K562 (cell line): ENCODE measurements at regions not wholly inside any gene's neighbourhood (a gene's known extent, or its start where the extent isn't known, plus 50 kb on each side); places are given as distances from the start of the nearest gene placed in this dataset.

Experiments
- ATAC-seq: fragments of 200-7000 bp; cut with Tn5 transposase; 3 replicates; pipeline ENCODE4 v1.9.1; 2020; ENCODE audit warnings: moderate library complexity
- BruUV-seq: library from RNA; stranded (reverse); fragments of 400-500 nt; replicated peaks from 2 replicates; lab custom pipeline; 2021; lab: Mats Ljungman, UMichigan
- CTCF ChIA-PET: fragments of 300-600 bp; formaldehyde crosslinking; extraction: SDS; loops from one replicate; lab custom pipeline; 2021; ENCODE audit warnings: low intra/inter-chr PET ratio; lab: Yijun Ruan, JAX
- POLR2A ChIA-PET: fragments of 300-600, 350-650 bp; sonication (Branson Sonifier 250); formaldehyde crosslinking; extraction: SDS; loops from one replicate; lab custom pipeline; 2021; ENCODE audit warnings: antibody characterized with exemption, inconsistent platforms; lab: Yijun Ruan, JAX
- DNase-seq, 4 experiments: peaks; one replicate each; pipeline versions ENCODE4 v3.0.0 to v3.0.0-alpha.2; 2011 to 2018; ENCODE audit warnings: low spot score in 3 of 4, mixed read lengths in 3 of 4; ENCODE audit errors: extremely low read depth in 1 of 4
- FAIRE-seq: peaks from 2 replicates; lab custom pipeline; 2011; peaks lifted over from hg19 to GRCh38; lab: Jason Lieb, UNC
- H2AFZ ChIP-seq: 2 replicates; pipeline ENCODE4 v1.6.0; 2011; ENCODE audit warnings: low read depth, low read length, control low read depth, inconsistent platforms
- H3K27ac ChIP-seq: fragments of 200-600 bp; 3 replicates; pipeline ENCODE4 v1.8.0; 2011; ENCODE audit warnings: low read depth, mild to moderate bottlenecking, control low read depth, inconsistent platforms, low read length, moderate library complexity, mixed read lengths; ENCODE audit errors: extremely low read depth
- H3K27me3 ChIP-seq, 2 experiments: fragments of 300-600 bp in 1 of 2; 2 replicates in 1 of 2; 3 replicates in 1 of 2; pipeline versions ENCODE4 v1.6.0 to v1.8.0; 2011; ENCODE audit warnings: inconsistent platforms in 2 of 2, low read length in 2 of 2, mild to moderate bottlenecking in 1 of 2, mixed read lengths in 1 of 2, moderate library complexity in 1 of 2; ENCODE audit not compliant: control insufficient read depth in 2 of 2, insufficient read depth in 2 of 2
- H3K36me3 ChIP-seq: fragments of 300-600 bp; 3 replicates; pipeline ENCODE4 v1.8.0; 2011; ENCODE audit warnings: mild to moderate bottlenecking, low read length, inconsistent platforms; ENCODE audit not compliant: control insufficient read depth, insufficient read depth
- H3K4me1 ChIP-seq, 2 experiments: fragments of 200-600 bp in 1 of 2; replicated peaks in 1 of 2; 2 replicates in 1 of 2; 3 replicates in 1 of 2; pipeline versions ENCODE4 v1.5.1 to v1.8.0; 2011; ENCODE audit warnings: inconsistent platforms in 2 of 2, low read length in 2 of 2, mild to moderate bottlenecking in 1 of 2, mixed read lengths in 1 of 2, moderate library complexity in 1 of 2; ENCODE audit not compliant: control insufficient read depth in 2 of 2, insufficient read depth in 2 of 2
- H3K4me2 ChIP-seq: 2 replicates; pipeline ENCODE4 v1.6.1; 2011; ENCODE audit warnings: low read length, control low read depth, inconsistent platforms, mixed read lengths; ENCODE audit not compliant: insufficient read depth
- H3K4me3 ChIP-seq: fragments of 200-600 bp; sonication (generic), shearing (Covaris generic); 2 replicates; pipeline ENCODE4 v1.5.1; 2016; ENCODE audit warnings: control low read depth, inconsistent platforms
- H3K79me2 ChIP-seq: fragments of 200-600 bp; 3 replicates; pipeline ENCODE4 v1.8.0; 2011; ENCODE audit warnings: low read length, inconsistent platforms; ENCODE audit not compliant: control insufficient read depth, insufficient read depth
- H3K9ac ChIP-seq, 2 experiments: 2 replicates each; pipeline versions ENCODE4 v1.6.0 to v1.6.1; 2011; ENCODE audit warnings: low read depth in 2 of 2, low read length in 2 of 2, control low read depth in 1 of 2, inconsistent platforms in 1 of 2, mild to moderate bottlenecking in 1 of 2, mixed read lengths in 1 of 2; ENCODE audit not compliant: insufficient read depth in 1 of 2
- H3K9me1 ChIP-seq: one replicate; pipeline ENCODE4 v1.6.0; 2011; ENCODE audit warnings: inconsistent platforms, mild to moderate bottlenecking, low read length, moderate library complexity; ENCODE audit not compliant: control insufficient read depth, insufficient read depth
- H3K9me3 ChIP-seq: replicated peaks from 2 replicates; pipeline ENCODE4 v1.5.1; 2011; ENCODE audit warnings: low read depth, low read length, inconsistent platforms; ENCODE audit not compliant: control insufficient read depth, insufficient read depth
- H4K20me1 ChIP-seq: replicated peaks from 2 replicates; pipeline ENCODE4 v1.6.1; 2011; ENCODE audit warnings: low read length, inconsistent platforms, mixed read lengths; ENCODE audit not compliant: control insufficient read depth, insufficient read depth
- ARID2 ChIP-seq: fragments of 450-650 bp; IDR thresholded peaks from 2 replicates; pipeline ENCODE4 v1.6.1; 2017; ENCODE audit warnings: antibody characterized with exemption, mild to moderate bottlenecking
- BDP1 ChIP-seq: IDR thresholded peaks from 3 replicates; pipeline ENCODE4 v1.6.1; 2011; ENCODE audit not compliant: insufficient read length, insufficient read depth
- CBX2 ChIP-seq: fragments of 200-600 bp; sonication (generic); IDR thresholded peaks from one replicate; pipeline ENCODE4 v1.6.1; 2012; ENCODE audit warnings: mild to moderate bottlenecking, low read length, inconsistent platforms; ENCODE audit not compliant: insufficient read depth, poor library complexity, severe bottlenecking
- EP400 ChIP-seq: fragments of 450-650 bp; IDR thresholded peaks from 2 replicates; pipeline ENCODE4 v1.6.1; 2017; ENCODE audit warnings: antibody characterized with exemption, mild to moderate bottlenecking, moderate library complexity
- EZH2 ChIP-seq: IDR thresholded peaks from 2 replicates; pipeline ENCODE4 v1.6.1; 2012; ENCODE audit warnings: low read depth, mild to moderate bottlenecking, inconsistent platforms, low read length, borderline replicate concordance
- KDM1A ChIP-seq, 2 experiments: fragments of 450-650 bp; IDR thresholded peaks; 2 replicates each; pipeline ENCODE4 v1.6.1; 2016; ENCODE audit warnings: mild to moderate bottlenecking in 2 of 2
- NCOA1 ChIP-seq: fragments of 450-650 bp; IDR thresholded peaks from 2 replicates; pipeline ENCODE4 v1.6.1; 2016; ENCODE audit warnings: low read depth
- PHB ChIP-seq: fragments of 250-450 bp; sonication (Bioruptor Pico); IDR thresholded peaks from 2 replicates; pipeline ENCODE4 v1.5.0; 2021
- PYGO2 ChIP-seq: fragments of 450-650 bp; IDR thresholded peaks from 2 replicates; pipeline ENCODE4 v1.6.1; 2016; ENCODE audit warnings: mild to moderate bottlenecking, missing genetic modification characterization, moderate library complexity, missing compliant biosample characterization
- SIX5 ChIP-seq, 2 experiments: IDR thresholded peaks; 2 replicates each; pipeline ENCODE4 v1.6.1; 2011; ENCODE audit warnings: low read length in 2 of 2, borderline replicate concordance in 1 of 2, low read depth in 1 of 2, mild to moderate bottlenecking in 1 of 2, moderate library complexity in 1 of 2; ENCODE audit not compliant: insufficient read depth in 1 of 2
- SNIP1 ChIP-seq: fragments of 450-650 bp; IDR thresholded peaks from 2 replicates; pipeline ENCODE4 v1.7.1; 2017; ENCODE audit warnings: low read depth, mild to moderate bottlenecking
- TAF15 ChIP-seq: fragments of 200-400 bp; formaldehyde crosslinking; IDR thresholded peaks from 2 replicates; pipeline ENCODE4 v1.6.1; 2017; ENCODE audit warnings: mild to moderate bottlenecking, low read depth, low read length, moderate library complexity
- ZNF212 ChIP-seq: fragments of 450-650 bp; formaldehyde crosslinking; IDR thresholded peaks from 2 replicates; pipeline ENCODE4 v1.4.0; 2020; ENCODE audit warnings: mild to moderate bottlenecking
- ZNF584 ChIP-seq: fragments of 200-800 bp; sonication (Bioruptor generic); IDR thresholded peaks from 2 replicates; pipeline ENCODE4 v1.6.1; 2016; ENCODE audit warnings: low read depth, mild to moderate bottlenecking, missing genetic modification characterization, missing compliant biosample characterization
- WGBS: fragments of 100-300 bp; shearing (Covaris generic); methylation state at CpG from one replicate; pipeline ENCODE4 v1.1.6; 2016; ENCODE audit warnings: low coverage, mixed read lengths; ENCODE audit not compliant: insufficient coverage; ENCODE audit errors: missing lambda C conversion rate; 5-methylcytosine and 5-hydroxymethylcytosine counted together
- in situ Hi-C: fragments of 300-500 bp; cut with MboI; formaldehyde crosslinking; loops from 4 replicates; pipeline ENCODE4 v1.15.0; 2018; ENCODE audit warnings: inconsistent platforms, mixed read lengths
- intact Hi-C: fragments of 100-400 bp; cut with micrococcal nuclease; formaldehyde crosslinking; loops from 2 replicates; pipeline ENCODE4 v1.14.2; 2022
- TF ChIP-seq, protein P1 (sequence below): fragments of 450-650 bp; IDR thresholded peaks from 2 replicates; pipeline ENCODE4 v1.6.1; 2016; ENCODE audit warnings: low read depth, mild to moderate bottlenecking, moderate library complexity
- TF ChIP-seq, protein P2 (sequence below): IDR thresholded peaks from 2 replicates; pipeline ENCODE4 v1.6.1; 2014; ENCODE audit warnings: antibody characterized with exemption
- TF ChIP-seq, protein P3 (sequence below): sonication (generic); formaldehyde crosslinking; IDR thresholded peaks from 2 replicates; pipeline ENCODE4 v1.8.0; 2022; ENCODE audit warnings: missing genetic modification reagents, mild to moderate bottlenecking, borderline replicate concordance

GRCh38 chr1:219467524-219467923 lies 145.4 kb downstream of the ZC3H11B start:
- Histone ChIP-seq H3K27ac (no peak overlapping the region), H3K9me3 (no peaks in the 10 kb centered on the region), H3K9me1 (no peaks in the 10 kb centered on the region), H4K20me1 (no peaks in the 10 kb centered on the region), H3K4me3 (no peak overlapping the region), H3K4me1 (no peaks in the 10 kb centered on the region), H2AFZ (no peak overlapping the region), H3K4me2 (no peak overlapping the region), H3K79me2 (no peaks in the 10 kb centered on the region), H3K9ac (no peak overlapping the region), H3K27me3 (no peaks in the 10 kb centered on the region), H3K36me3 (no peaks in the 10 kb centered on the region)
- ChIA-PET CTCF (no interaction called here), POLR2A (no interaction called here)
- WGBS = 0% methylated on average over 2 of the region's 2 CpGs
- DNase-seq (no peak), FAIRE-seq (no peak), ATAC-seq (no peak)
- in situ Hi-C loops = no loop called here
- TF ChIP-seq EZH2 = no peak
- TF ChIP-seq ARID2 = no peak
- no peak for TF ChIP-seq TAF15
- no peak for TF ChIP-seq ZNF584 (CRISPR knock-in tag)
- TF ChIP-seq PHB (CRISPR knock-in tag) = no peak
- TF ChIP-seq, protein P1, sequence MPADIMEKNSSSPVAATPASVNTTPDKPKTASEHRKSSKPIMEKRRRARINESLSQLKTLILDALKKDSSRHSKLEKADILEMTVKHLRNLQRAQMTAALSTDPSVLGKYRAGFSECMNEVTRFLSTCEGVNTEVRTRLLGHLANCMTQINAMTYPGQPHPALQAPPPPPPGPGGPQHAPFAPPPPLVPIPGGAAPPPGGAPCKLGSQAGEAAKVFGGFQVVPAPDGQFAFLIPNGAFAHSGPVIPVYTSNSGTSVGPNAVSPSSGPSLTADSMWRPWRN = no peak
- TF ChIP-seq, protein P2, sequence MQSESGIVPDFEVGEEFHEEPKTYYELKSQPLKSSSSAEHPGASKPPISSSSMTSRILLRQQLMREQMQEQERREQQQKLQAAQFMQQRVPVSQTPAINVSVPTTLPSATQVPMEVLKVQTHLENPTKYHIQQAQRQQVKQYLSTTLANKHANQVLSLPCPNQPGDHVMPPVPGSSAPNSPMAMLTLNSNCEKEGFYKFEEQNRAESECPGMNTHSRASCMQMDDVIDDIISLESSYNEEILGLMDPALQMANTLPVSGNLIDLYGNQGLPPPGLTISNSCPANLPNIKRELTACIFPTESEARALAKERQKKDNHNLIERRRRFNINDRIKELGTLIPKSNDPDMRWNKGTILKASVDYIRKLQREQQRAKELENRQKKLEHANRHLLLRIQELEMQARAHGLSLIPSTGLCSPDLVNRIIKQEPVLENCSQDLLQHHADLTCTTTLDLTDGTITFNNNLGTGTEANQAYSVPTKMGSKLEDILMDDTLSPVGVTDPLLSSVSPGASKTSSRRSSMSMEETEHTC = no peak
- TF ChIP-seq EP400 = no peak
- no peak for TF ChIP-seq ZNF212
- no peak for TF ChIP-seq BDP1
- TF ChIP-seq NCOA1 = no peak
- no peak for TF ChIP-seq SNIP1
- no peak for TF ChIP-seq PYGO2 (tag)
- TF ChIP-seq CBX2 = no peak
- no peak for TF ChIP-seq SIX5 (IDR thresholded peaks at IDR 0.05; ENCODE audit: borderline replicate concordance in 1 of 2, insufficient read depth in 1 of 2, low read depth in 1 of 2, low read length in 2 of 2)
- TF ChIP-seq KDM1A (IDR thresholded peaks at IDR 0.05) = no peak
- TF ChIP-seq, protein P3, sequence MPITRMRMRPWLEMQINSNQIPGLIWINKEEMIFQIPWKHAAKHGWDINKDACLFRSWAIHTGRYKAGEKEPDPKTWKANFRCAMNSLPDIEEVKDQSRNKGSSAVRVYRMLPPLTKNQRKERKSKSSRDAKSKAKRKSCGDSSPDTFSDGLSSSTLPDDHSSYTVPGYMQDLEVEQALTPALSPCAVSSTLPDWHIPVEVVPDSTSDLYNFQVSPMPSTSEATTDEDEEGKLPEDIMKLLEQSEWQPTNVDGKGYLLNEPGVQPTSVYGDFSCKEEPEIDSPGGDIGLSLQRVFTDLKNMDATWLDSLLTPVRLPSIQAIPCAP (CRISPR knock-in tag) = no peak
- no TSS peak for BruUV-seq
- intact Hi-C loops = no loop called here
